WTC11 (cell line): ENCODE measurements at regions not wholly inside any gene's neighbourhood (a gene's known extent, or its start where the extent isn't known, plus 50 kb on each side); places are given as distances from the start of the nearest gene placed in this dataset.

ENCODE experiments used
- ATAC-seq: fragments of 200-7000 bp; cut with Tn5 transposase; 2 replicates; pipeline ENCODE4 v1.10.0; 2021; ENCODE audit warnings: mild to moderate bottlenecking, moderate library complexity
- CTCF ChIA-PET: fragments of 300-600 bp; sonication (Branson Sonifier 250); formaldehyde crosslinking; loops from one replicate; lab custom pipeline; 2021; ENCODE audit warnings: antibody characterized with exemption; lab: Charles Lee
- POLR2A ChIA-PET: fragments of 350-600 bp; sonication (Branson Sonifier 250); formaldehyde crosslinking; loops from one replicate; lab custom pipeline; 2021; ENCODE audit warnings: antibody characterized with exemption; lab: Charles Lee
- DNase-seq: peaks from one replicate; pipeline ENCODE4 v3.0.0; 2021; ENCODE audit warnings: low spot score
- H3K27ac Mint-ChIP-seq: 2 replicates; pipeline ENCODE4 v1.8.0; 2021; ENCODE audit warnings: mixed read lengths
- H3K27me3 Mint-ChIP-seq: 2 replicates; pipeline ENCODE4 v1.8.0; 2021; ENCODE audit warnings: low read depth, mild to moderate bottlenecking, moderate library complexity, mixed read lengths
- H3K36me3 Mint-ChIP-seq: 2 replicates; pipeline ENCODE4 v1.8.0; 2021; ENCODE audit warnings: mixed read lengths
- H3K4me1 Mint-ChIP-seq: 2 replicates; pipeline ENCODE4 v1.8.0; 2022; ENCODE audit warnings: mixed read lengths
- H3K4me3 Mint-ChIP-seq: 2 replicates; pipeline ENCODE4 v1.8.0; 2021; ENCODE audit warnings: mild to moderate bottlenecking, moderate library complexity, mixed read lengths
- H3K9me3 Mint-ChIP-seq: 2 replicates; pipeline ENCODE4 v1.8.0; 2021; ENCODE audit warnings: mixed read lengths
- FOXK1 ChIP-seq: sonication (generic); formaldehyde crosslinking; IDR thresholded peaks from 2 replicates; pipeline ENCODE4 v1.8.0; 2022; ENCODE audit warnings: mild to moderate bottlenecking, moderate library complexity, missing genetic modification reagents
- JAZF1 ChIP-seq: fragments of 250-450 bp; sonication (Bioruptor Pico); IDR thresholded peaks from 2 replicates; pipeline ENCODE4 v1.9.0; 2021; ENCODE audit warnings: moderate library complexity, mild to moderate bottlenecking, inconsistent platforms
- NFYB ChIP-seq: sonication (generic); formaldehyde crosslinking; conservative IDR thresholded peaks from 2 replicates; pipeline ENCODE4 v1.8.0; 2022; ENCODE audit warnings: low read depth, missing genetic modification reagents
- NR1H2 ChIP-seq: sonication (generic); formaldehyde crosslinking; IDR thresholded peaks from 2 replicates; pipeline ENCODE4 v1.9.0; 2021; ENCODE audit warnings: mild to moderate bottlenecking, moderate library complexity, missing genetic modification reagents
- NR3C1 ChIP-seq: sonication (generic); formaldehyde crosslinking; conservative IDR thresholded peaks from 2 replicates; pipeline ENCODE4 v1.8.1; 2023; ENCODE audit warnings: low read depth, mild to moderate bottlenecking, missing genetic modification reagents
- OVOL2 ChIP-seq: fragments of 250-450 bp; sonication (Bioruptor Pico); IDR thresholded peaks from 2 replicates; pipeline ENCODE4 v1.9.0; 2021; ENCODE audit warnings: mild to moderate bottlenecking, borderline replicate concordance
- RORB ChIP-seq: fragments of 250-450 bp; sonication (Bioruptor Pico); IDR thresholded peaks from 2 replicates; pipeline ENCODE4 v1.9.0; 2021; ENCODE audit warnings: mild to moderate bottlenecking
- SP1 ChIP-seq: sonication (generic); formaldehyde crosslinking; conservative IDR thresholded peaks from 2 replicates; pipeline ENCODE4 v1.8.1; 2022; ENCODE audit warnings: missing genetic modification reagents
- ZNF138 ChIP-seq: sonication (generic); formaldehyde crosslinking; conservative IDR thresholded peaks from 2 replicates; pipeline ENCODE4 v1.8.1; 2022; ENCODE audit warnings: mild to moderate bottlenecking, moderate library complexity, missing genetic modification reagents
- ZNF219 ChIP-seq: sonication (generic); formaldehyde crosslinking; IDR thresholded peaks from 2 replicates; pipeline ENCODE4 v1.8.0; 2023; ENCODE audit warnings: missing genetic modification reagents, mild to moderate bottlenecking, borderline replicate concordance
- ZNF263 ChIP-seq: sonication (generic); formaldehyde crosslinking; IDR thresholded peaks from 2 replicates; pipeline ENCODE4 v1.8.1; 2022; ENCODE audit warnings: low read depth, mild to moderate bottlenecking, moderate library complexity, missing genetic modification reagents
- ZNF423 ChIP-seq: fragments of 250-450 bp; sonication (Bioruptor Pico); IDR thresholded peaks from 2 replicates; pipeline ENCODE4 v2.1.2; 2022; ENCODE audit warnings: mild to moderate bottlenecking, moderate library complexity
- TF ChIP-seq, protein P1 (sequence below): fragments of 250-450 bp; sonication (Bioruptor Pico); IDR thresholded peaks from 2 replicates; pipeline ENCODE4 v2.1.2; 2022; ENCODE audit warnings: mild to moderate bottlenecking, moderate library complexity
- TF ChIP-seq, protein P2 (sequence below): fragments of 250-450 bp; sonication (Bioruptor Pico); IDR thresholded peaks from 2 replicates; pipeline ENCODE4 v1.8.0; 2021; ENCODE audit warnings: mild to moderate bottlenecking
- TF ChIP-seq, protein P3 (sequence below): fragments of 200-600 bp; IDR thresholded peaks from 2 replicates; pipeline ENCODE4 v1.8.0; 2022; ENCODE audit warnings: antibody characterized with exemption
- TF ChIP-seq, protein P4 (sequence below): sonication (generic); formaldehyde crosslinking; conservative IDR thresholded peaks from 2 replicates; pipeline ENCODE4 v1.8.1; 2023; ENCODE audit warnings: mild to moderate bottlenecking, low read depth, missing genetic modification reagents, moderate library complexity
- TF ChIP-seq, protein P5 (sequence below): sonication (generic); formaldehyde crosslinking; IDR thresholded peaks from 2 replicates; pipeline ENCODE4 v1.8.0; 2023; ENCODE audit warnings: mild to moderate bottlenecking, missing genetic modification reagents
- TF ChIP-seq, protein P6 (sequence below): sonication (generic); formaldehyde crosslinking; IDR thresholded peaks from 2 replicates; pipeline ENCODE4 v1.8.1; 2022; ENCODE audit warnings: missing genetic modification reagents, borderline replicate concordance
- TF ChIP-seq, protein P7 (sequence below): sonication (generic); formaldehyde crosslinking; IDR thresholded peaks from 2 replicates; pipeline ENCODE4 v1.8.1; 2022; ENCODE audit warnings: mild to moderate bottlenecking, moderate library complexity, missing genetic modification reagents

DNA sequence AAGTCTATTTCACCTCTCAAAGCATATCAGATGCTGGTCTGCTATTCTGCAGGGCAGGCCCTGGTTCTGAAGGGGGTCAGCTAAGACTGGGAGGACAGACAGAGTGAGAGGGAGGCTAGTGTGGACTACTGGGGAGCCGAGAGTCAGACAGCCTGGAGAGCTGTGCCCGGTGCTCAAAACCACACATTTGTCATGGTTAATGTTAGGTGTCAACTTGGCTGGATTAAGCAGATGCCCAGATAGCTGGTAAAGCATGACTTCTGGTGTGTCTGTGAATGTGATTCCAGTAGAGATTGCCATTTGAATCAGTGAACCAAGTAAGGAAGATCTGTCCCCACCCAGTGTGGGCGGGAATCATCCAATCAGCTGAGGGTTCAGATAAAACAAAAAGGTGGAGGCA, 102.6 kb downstream of the SNX19 start (continued):
- TF ChIP-seq, protein P1, sequence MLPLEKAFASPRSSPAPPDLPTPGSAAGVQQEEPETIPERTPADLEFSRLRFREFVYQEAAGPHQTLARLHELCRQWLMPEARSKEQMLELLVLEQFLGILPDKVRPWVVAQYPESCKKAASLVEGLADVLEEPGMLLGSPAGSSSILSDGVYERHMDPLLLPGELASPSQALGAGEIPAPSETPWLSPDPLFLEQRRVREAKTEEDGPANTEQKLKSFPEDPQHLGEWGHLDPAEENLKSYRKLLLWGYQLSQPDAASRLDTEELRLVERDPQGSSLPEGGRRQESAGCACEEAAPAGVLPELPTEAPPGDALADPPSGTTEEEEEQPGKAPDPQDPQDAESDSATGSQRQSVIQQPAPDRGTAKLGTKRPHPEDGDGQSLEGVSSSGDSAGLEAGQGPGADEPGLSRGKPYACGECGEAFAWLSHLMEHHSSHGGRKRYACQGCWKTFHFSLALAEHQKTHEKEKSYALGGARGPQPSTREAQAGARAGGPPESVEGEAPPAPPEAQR (CRISPR knock-in tag): no peak
- TF ChIP-seq, protein P2, sequence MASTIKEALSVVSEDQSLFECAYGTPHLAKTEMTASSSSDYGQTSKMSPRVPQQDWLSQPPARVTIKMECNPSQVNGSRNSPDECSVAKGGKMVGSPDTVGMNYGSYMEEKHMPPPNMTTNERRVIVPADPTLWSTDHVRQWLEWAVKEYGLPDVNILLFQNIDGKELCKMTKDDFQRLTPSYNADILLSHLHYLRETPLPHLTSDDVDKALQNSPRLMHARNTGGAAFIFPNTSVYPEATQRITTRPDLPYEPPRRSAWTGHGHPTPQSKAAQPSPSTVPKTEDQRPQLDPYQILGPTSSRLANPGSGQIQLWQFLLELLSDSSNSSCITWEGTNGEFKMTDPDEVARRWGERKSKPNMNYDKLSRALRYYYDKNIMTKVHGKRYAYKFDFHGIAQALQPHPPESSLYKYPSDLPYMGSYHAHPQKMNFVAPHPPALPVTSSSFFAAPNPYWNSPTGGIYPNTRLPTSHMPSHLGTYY: no peak
- TF ChIP-seq RORB (CRISPR knock-in tag) (no peak), ZNF263 (CRISPR knock-in tag) (no peak)
- TF ChIP-seq, protein P3, sequence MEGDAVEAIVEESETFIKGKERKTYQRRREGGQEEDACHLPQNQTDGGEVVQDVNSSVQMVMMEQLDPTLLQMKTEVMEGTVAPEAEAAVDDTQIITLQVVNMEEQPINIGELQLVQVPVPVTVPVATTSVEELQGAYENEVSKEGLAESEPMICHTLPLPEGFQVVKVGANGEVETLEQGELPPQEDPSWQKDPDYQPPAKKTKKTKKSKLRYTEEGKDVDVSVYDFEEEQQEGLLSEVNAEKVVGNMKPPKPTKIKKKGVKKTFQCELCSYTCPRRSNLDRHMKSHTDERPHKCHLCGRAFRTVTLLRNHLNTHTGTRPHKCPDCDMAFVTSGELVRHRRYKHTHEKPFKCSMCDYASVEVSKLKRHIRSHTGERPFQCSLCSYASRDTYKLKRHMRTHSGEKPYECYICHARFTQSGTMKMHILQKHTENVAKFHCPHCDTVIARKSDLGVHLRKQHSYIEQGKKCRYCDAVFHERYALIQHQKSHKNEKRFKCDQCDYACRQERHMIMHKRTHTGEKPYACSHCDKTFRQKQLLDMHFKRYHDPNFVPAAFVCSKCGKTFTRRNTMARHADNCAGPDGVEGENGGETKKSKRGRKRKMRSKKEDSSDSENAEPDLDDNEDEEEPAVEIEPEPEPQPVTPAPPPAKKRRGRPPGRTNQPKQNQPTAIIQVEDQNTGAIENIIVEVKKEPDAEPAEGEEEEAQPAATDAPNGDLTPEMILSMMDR: no peak

DNA sequence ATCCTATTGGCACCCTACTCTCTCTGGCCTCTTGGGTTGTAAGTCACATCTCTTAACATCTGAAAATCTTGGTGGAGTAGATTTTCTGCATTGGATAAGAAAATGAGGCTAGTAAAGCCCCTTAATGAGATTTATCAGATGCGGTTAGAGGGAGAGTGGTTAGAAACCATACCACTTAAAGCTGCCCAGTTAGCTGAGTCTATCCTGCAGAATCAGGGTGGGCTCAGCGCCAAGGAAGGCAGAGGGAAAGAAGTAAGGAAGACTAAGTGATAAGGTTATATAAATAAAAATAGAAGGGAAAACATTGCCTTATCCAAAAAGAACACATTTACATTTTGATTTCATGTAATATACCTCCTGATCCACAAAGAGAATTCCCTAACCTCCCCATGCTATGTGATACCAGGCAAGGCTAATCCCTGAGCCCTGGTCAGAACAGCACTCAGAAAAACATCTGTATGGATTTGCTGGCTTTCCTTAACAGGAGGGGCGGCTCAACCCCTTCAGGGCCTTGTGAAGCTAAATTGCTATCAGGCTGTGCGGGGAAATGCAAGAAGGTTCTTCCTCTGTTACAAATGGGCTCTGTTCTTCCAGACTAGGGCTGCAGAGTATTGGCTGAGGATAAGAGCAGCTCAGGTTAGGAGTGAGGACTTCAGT, 101.7 kb downstream of the SNX19 start:
- H3K4me1 Mint-ChIP-seq: peaks cover 16% of the 10 kb centered on the region
- POLR2A ChIA-PET: no interaction called here
- H3K27ac Mint-ChIP-seq: no peak overlapping the region
- no peaks in the 10 kb centered on the region for H3K27me3 Mint-ChIP-seq
- CTCF ChIA-PET: interaction anchor here (1.0 kb wide), 1 partner anchor 13 kb away, joined by 4 read pairs; no protein-coding TSS in a partner anchor
- H3K36me3 Mint-ChIP-seq: no peaks in the 10 kb centered on the region
- TF ChIP-seq NR3C1 (CRISPR knock-in tag): no peak
- TF ChIP-seq JAZF1: no peak
- no peak for TF ChIP-seq NFYB (CRISPR knock-in tag)
- TF ChIP-seq NR1H2: no peak
- TF ChIP-seq FOXK1 (CRISPR knock-in tag): no peak
- TF ChIP-seq SP1: no peak
- TF ChIP-seq ZNF138: no peak
- TF ChIP-seq, protein P4, sequence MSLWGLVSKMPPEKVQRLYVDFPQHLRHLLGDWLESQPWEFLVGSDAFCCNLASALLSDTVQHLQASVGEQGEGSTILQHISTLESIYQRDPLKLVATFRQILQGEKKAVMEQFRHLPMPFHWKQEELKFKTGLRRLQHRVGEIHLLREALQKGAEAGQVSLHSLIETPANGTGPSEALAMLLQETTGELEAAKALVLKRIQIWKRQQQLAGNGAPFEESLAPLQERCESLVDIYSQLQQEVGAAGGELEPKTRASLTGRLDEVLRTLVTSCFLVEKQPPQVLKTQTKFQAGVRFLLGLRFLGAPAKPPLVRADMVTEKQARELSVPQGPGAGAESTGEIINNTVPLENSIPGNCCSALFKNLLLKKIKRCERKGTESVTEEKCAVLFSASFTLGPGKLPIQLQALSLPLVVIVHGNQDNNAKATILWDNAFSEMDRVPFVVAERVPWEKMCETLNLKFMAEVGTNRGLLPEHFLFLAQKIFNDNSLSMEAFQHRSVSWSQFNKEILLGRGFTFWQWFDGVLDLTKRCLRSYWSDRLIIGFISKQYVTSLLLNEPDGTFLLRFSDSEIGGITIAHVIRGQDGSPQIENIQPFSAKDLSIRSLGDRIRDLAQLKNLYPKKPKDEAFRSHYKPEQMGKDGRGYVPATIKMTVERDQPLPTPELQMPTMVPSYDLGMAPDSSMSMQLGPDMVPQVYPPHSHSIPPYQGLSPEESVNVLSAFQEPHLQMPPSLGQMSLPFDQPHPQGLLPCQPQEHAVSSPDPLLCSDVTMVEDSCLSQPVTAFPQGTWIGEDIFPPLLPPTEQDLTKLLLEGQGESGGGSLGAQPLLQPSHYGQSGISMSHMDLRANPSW (CRISPR knock-in tag): no peak
- TF ChIP-seq, protein P5, sequence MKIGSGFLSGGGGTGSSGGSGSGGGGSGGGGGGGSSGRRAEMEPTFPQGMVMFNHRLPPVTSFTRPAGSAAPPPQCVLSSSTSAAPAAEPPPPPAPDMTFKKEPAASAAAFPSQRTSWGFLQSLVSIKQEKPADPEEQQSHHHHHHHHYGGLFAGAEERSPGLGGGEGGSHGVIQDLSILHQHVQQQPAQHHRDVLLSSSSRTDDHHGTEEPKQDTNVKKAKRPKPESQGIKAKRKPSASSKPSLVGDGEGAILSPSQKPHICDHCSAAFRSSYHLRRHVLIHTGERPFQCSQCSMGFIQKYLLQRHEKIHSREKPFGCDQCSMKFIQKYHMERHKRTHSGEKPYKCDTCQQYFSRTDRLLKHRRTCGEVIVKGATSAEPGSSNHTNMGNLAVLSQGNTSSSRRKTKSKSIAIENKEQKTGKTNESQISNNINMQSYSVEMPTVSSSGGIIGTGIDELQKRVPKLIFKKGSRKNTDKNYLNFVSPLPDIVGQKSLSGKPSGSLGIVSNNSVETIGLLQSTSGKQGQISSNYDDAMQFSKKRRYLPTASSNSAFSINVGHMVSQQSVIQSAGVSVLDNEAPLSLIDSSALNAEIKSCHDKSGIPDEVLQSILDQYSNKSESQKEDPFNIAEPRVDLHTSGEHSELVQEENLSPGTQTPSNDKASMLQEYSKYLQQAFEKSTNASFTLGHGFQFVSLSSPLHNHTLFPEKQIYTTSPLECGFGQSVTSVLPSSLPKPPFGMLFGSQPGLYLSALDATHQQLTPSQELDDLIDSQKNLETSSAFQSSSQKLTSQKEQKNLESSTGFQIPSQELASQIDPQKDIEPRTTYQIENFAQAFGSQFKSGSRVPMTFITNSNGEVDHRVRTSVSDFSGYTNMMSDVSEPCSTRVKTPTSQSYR (CRISPR knock-in tag): no peak
- TF ChIP-seq, protein P6, sequence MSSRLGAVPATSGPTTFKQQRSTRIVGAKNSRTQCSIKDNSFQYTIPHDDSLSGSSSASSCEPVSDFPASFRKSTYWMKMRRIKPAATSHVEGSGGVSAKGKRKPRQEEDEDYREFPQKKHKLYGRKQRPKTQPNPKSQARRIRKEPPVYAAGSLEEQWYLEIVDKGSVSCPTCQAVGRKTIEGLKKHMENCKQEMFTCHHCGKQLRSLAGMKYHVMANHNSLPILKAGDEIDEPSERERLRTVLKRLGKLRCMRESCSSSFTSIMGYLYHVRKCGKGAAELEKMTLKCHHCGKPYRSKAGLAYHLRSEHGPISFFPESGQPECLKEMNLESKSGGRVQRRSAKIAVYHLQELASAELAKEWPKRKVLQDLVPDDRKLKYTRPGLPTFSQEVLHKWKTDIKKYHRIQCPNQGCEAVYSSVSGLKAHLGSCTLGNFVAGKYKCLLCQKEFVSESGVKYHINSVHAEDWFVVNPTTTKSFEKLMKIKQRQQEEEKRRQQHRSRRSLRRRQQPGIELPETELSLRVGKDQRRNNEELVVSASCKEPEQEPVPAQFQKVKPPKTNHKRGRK (CRISPR knock-in tag): no peak
- TF ChIP-seq ZNF219 (CRISPR knock-in tag): no peak
- TF ChIP-seq, protein P1 (CRISPR knock-in tag): no peak
- no peak for TF ChIP-seq ZNF423 (CRISPR knock-in tag)
- TF ChIP-seq, protein P7, sequence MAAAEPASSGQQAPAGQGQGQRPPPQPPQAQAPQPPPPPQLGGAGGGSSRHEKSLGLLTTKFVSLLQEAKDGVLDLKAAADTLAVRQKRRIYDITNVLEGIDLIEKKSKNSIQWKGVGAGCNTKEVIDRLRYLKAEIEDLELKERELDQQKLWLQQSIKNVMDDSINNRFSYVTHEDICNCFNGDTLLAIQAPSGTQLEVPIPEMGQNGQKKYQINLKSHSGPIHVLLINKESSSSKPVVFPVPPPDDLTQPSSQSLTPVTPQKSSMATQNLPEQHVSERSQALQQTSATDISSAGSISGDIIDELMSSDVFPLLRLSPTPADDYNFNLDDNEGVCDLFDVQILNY (CRISPR knock-in tag): no peak
- TF ChIP-seq OVOL2: no peak
- TF ChIP-seq, all 79 proteins: peak for 0
- DNase-seq: no peak
- H3K9me3 Mint-ChIP-seq: no peaks in the 10 kb centered on the region
- H3K4me3 Mint-ChIP-seq: no peak overlapping the region
- no peak for ATAC-seq
